ENCODE measurements at regions not wholly inside any gene's neighbourhood (a gene's known extent, or its start where the extent isn't known, plus 50 kb on each side); places are given as distances from the start of the nearest gene placed in this dataset.
"Not testable (repeated sequence)": the region's sequence is repeated elsewhere in the genome, so short reads cannot be mapped to it uniquely, and the experiment has no call there.

- 25% methylated on average over 5 of the region's 5 CpGs for WGBS (ENCODE audit: low lambda C conversion rate)
- H3K27ac ChIP-seq (ENCODE audit: low read depth in 2 of 2, low read length in 1 of 2): no peak overlapping the region
- ChIA-PET CTCF (interaction anchor here (0.6 to 1.6 kb wide), 2 partner anchors 16 to 167 kb away, joined by 3 read pairs; no protein-coding TSS in a partner anchor), POLR2A (no interaction called here)
- no peaks in the 10 kb centered on the region for H3K9me3 ChIP-seq
- H3K9ac ChIP-seq: no peak overlapping the region
- H3K27me3 ChIP-seq (ENCODE audit: insufficient read depth): no peaks in the 10 kb centered on the region
- TF ChIP-seq MAX (IDR thresholded peaks at IDR 0.05; ENCODE audit: low read depth) (no peak), MXI1 (IDR thresholded peaks at IDR 0.05; ENCODE audit: low read depth, low read length) (no peak), SIN3A (IDR thresholded peaks at IDR 0.05; ENCODE audit: borderline replicate concordance, low read depth, low read length) (no peak), GABPA (IDR thresholded peaks at IDR 0.05; ENCODE audit: low read depth) (no peak), ELF1 (IDR thresholded peaks at IDR 0.05) (no peak), YY1 (IDR thresholded peaks at IDR 0.05; ENCODE audit: low read depth) (no peak), NFIC (IDR thresholded peaks at IDR 0.05; ENCODE audit: borderline replicate concordance) (no peak), USF1 (IDR thresholded peaks at IDR 0.05; ENCODE audit: borderline replicate concordance, low read depth) (no peak), EP300 (IDR thresholded peaks at IDR 0.05; ENCODE audit: borderline replicate concordance in 1 of 2, low read depth in 1 of 2, low read length in 1 of 2) (no peak), TCF12 (IDR thresholded peaks at IDR 0.05) (no peak), TAF1 (IDR thresholded peaks at IDR 0.05; ENCODE audit: borderline replicate concordance, low read depth, low read length) (no peak), TEAD4 (IDR thresholded peaks at IDR 0.05; ENCODE audit: borderline replicate concordance, insufficient read depth) (no peak), FOXJ3 (CRISPR knock-in tag; IDR thresholded peaks at IDR 0.05) (no peak), ZBTB33 (IDR thresholded peaks at IDR 0.05; ENCODE audit: borderline replicate concordance, low read depth) (no peak), JUND (IDR thresholded peaks at IDR 0.05) (no peak), MEF2A (IDR thresholded peaks at IDR 0.05; ENCODE audit: borderline replicate concordance, low read depth) (no peak), POLR2AphosphoS5 (IDR thresholded peaks at IDR 0.05; ENCODE audit: low read depth, low read length) (no peak), FOSL2 (IDR thresholded peaks at IDR 0.05; ENCODE audit: borderline replicate concordance, low read depth) (no peak)
- no peak overlapping the region for H3K4me2 ChIP-seq
- no peaks in the 10 kb centered on the region for H3F3A ChIP-seq (replicated peaks; ENCODE audit: insufficient read depth)
- no peaks in the 10 kb centered on the region for H3K9me2 ChIP-seq
- no peaks in the 10 kb centered on the region for H3K79me2 ChIP-seq (ENCODE audit: insufficient read depth)
- no peak for DNase-seq
- H4K20me1 ChIP-seq (ENCODE audit: insufficient read depth): no peaks in the 10 kb centered on the region
- H3K4me1 ChIP-seq (ENCODE audit: control insufficient read depth in 1 of 2, insufficient read depth in 2 of 2, low read depth in 1 of 2, low read length in 1 of 2): no peaks in the 10 kb centered on the region
- no peak overlapping the region for H2AFZ ChIP-seq (ENCODE audit: low read depth)
- H3K36me3 ChIP-seq (replicated peaks in 1 of 2; ENCODE audit: control insufficient read depth in 1 of 2, insufficient read depth in 2 of 2, low read length in 1 of 2): no peaks in the 10 kb centered on the region
- no peak overlapping the region for H3K4me3 ChIP-seq (ENCODE audit: low read depth in 2 of 2, low read length in 1 of 2)
Observed at GRCh38 chr2:240192661-240193060, 52.2 kb upstream of the OTOS start.

GRCh38 chr2:240194341-240194762 lies 53.9 kb upstream of the OTOS start:
- H2AFZ ChIP-seq (ENCODE audit: low read depth); H3F3A ChIP-seq (replicated peaks; ENCODE audit: insufficient read depth); H3K79me2 ChIP-seq (ENCODE audit: insufficient read depth); H3K4me2 ChIP-seq; POLR2A ChIA-PET; H3K9me3 ChIP-seq; H3K4me3 ChIP-seq (ENCODE audit: low read depth in 2 of 2, low read length in 1 of 2); H3K4me1 ChIP-seq (ENCODE audit: control insufficient read depth in 1 of 2, insufficient read depth in 2 of 2, low read depth in 1 of 2, low read length in 1 of 2); H3K27ac ChIP-seq (ENCODE audit: low read depth in 2 of 2, low read length in 1 of 2); H3K27me3 ChIP-seq (ENCODE audit: insufficient read depth); H3K9ac ChIP-seq; H4K20me1 ChIP-seq (ENCODE audit: insufficient read depth); DNase-seq; H3K36me3 ChIP-seq (replicated peaks in 1 of 2; ENCODE audit: control insufficient read depth in 1 of 2, insufficient read depth in 2 of 2, low read length in 1 of 2); H3K9me2 ChIP-seq: not testable (repeated sequence)
- WGBS (ENCODE audit: low lambda C conversion rate): 46% methylated on average over 10 of the region's 10 CpGs
- CTCF ChIA-PET: interaction anchor here (1.1 to 1.6 kb wide), 3 partner anchors 18 to 245 kb away, joined by 3 read pairs; no protein-coding TSS in a partner anchor

All from SK-N-SH (cell line).